Endothelial cell of umbilical vein (primary cell): ENCODE measurements at regions not wholly inside any gene's neighbourhood (a gene's known extent, or its start where the extent isn't known, plus 50 kb on each side); places are given as distances from the start of the nearest gene placed in this dataset.

Source experiments
- EZH2 ChIP-seq: IDR thresholded peaks from 2 replicates; pipeline ENCODE4 v1.6.1; 2012; ENCODE audit warnings: borderline replicate concordance, low read depth, mild to moderate bottlenecking, moderate library complexity, low read length, inconsistent platforms; ENCODE audit not compliant: severe bottlenecking
- GATA2 ChIP-seq: IDR thresholded peaks from 2 replicates; pipeline ENCODE4 v1.7.0; 2011; ENCODE audit warnings: low read depth, mild to moderate bottlenecking, moderate library complexity, mixed read lengths, low read length; ENCODE audit not compliant: insufficient read length, insufficient read depth
- JUN ChIP-seq: IDR thresholded peaks from 2 replicates; pipeline ENCODE4 v1.6.1; 2011; ENCODE audit warnings: borderline replicate concordance, low read depth; ENCODE audit not compliant: insufficient read length, insufficient read depth
- MYC ChIP-seq: IDR thresholded peaks from one replicate; pipeline ENCODE4 v1.6.1; 2011; ENCODE audit warnings: mild to moderate bottlenecking, low read depth, low read length
- POLR2A ChIP-seq: IDR thresholded peaks from 2 replicates; pipeline ENCODE4 v1.6.1; 2012; ENCODE audit warnings: low read depth, mild to moderate bottlenecking, control low read depth, low read length
- POLR2AphosphoS5 ChIP-seq: IDR thresholded peaks from 2 replicates; pipeline ENCODE4 v1.6.1; 2012; ENCODE audit warnings: low read depth, mild to moderate bottlenecking, control low read depth, low read length, moderate library complexity; ENCODE audit not compliant: insufficient read depth
- TF ChIP-seq, protein P1 (sequence below), 2 donors: IDR thresholded peaks; 1 replicate in 1 of 2; 2 replicates in 1 of 2; pipeline ENCODE4 v1.5.1; 2011; ENCODE audit warnings: low read length in 2 of 2, mild to moderate bottlenecking in 2 of 2, moderate library complexity in 2 of 2, control low read depth in 1 of 2, inconsistent platforms in 1 of 2, low read depth in 1 of 2; ENCODE audit not compliant: insufficient read depth in 1 of 2; ENCODE audit errors: extremely low read depth in 1 of 2
- TF ChIP-seq, protein P2 (sequence below): IDR thresholded peaks from 2 replicates; pipeline ENCODE4 v1.6.1; 2011; ENCODE audit not compliant: insufficient read depth, insufficient read length

DNA sequence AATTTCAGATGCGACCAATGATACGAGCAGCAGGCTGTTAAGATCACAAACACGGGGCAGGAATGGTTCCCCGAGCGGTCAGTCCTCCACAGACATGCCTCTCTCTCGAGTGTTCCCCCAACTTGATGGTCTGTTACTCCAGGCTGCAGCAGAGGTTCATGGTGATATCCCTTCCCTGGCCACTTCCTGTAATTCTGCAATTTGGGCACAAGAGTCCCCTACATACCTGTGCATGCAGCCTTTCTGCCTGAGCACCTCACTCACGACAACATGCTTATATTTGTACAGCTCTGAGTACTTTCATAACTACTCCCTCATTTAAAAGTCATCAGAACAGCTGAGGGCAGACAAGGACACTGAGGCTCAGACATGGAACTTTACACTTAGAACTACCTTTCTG is 408.1 kb upstream of the NR2F2 start:
- TF ChIP-seq POLR2A, result no peak
- TF ChIP-seq, protein P1, sequence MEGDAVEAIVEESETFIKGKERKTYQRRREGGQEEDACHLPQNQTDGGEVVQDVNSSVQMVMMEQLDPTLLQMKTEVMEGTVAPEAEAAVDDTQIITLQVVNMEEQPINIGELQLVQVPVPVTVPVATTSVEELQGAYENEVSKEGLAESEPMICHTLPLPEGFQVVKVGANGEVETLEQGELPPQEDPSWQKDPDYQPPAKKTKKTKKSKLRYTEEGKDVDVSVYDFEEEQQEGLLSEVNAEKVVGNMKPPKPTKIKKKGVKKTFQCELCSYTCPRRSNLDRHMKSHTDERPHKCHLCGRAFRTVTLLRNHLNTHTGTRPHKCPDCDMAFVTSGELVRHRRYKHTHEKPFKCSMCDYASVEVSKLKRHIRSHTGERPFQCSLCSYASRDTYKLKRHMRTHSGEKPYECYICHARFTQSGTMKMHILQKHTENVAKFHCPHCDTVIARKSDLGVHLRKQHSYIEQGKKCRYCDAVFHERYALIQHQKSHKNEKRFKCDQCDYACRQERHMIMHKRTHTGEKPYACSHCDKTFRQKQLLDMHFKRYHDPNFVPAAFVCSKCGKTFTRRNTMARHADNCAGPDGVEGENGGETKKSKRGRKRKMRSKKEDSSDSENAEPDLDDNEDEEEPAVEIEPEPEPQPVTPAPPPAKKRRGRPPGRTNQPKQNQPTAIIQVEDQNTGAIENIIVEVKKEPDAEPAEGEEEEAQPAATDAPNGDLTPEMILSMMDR (IDR thresholded peaks at IDR 0.05; ENCODE audit: extremely low read depth in 1 of 2, insufficient read depth in 1 of 2, low read depth in 1 of 2, low read length in 2 of 2), result no peak
- no peak for TF ChIP-seq MYC
- no peak for TF ChIP-seq EZH2
- no peak for TF ChIP-seq POLR2AphosphoS5
- no peak for TF ChIP-seq GATA2
- TF ChIP-seq, protein P2, sequence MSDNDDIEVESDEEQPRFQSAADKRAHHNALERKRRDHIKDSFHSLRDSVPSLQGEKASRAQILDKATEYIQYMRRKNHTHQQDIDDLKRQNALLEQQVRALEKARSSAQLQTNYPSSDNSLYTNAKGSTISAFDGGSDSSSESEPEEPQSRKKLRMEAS, result no peak
- TF ChIP-seq JUN, result no peak
